Left ventricle myocardium inferior (tissue), 1 donor: ENCODE measurements at regions not wholly inside any gene's neighbourhood (a gene's known extent, or its start where the extent isn't known, plus 50 kb on each side); places are given as distances from the start of the nearest gene placed in this dataset.

Experiments used
- DNase-seq: peaks from one replicate; pipeline ENCODE4 v3.0.0-alpha.2; 2020
- H3K27ac ChIP-seq: fragments of 200-600 bp; replicated peaks from 2 replicates; pipeline ENCODE4 v1.8.0; 2021
- H3K27me3 ChIP-seq: fragments of 200-600 bp; 2 replicates; pipeline ENCODE4 v1.8.0; 2021; ENCODE audit warnings: low read depth
- H3K36me3 ChIP-seq: fragments of 200-600 bp; 2 replicates; pipeline ENCODE4 v1.8.0; 2021
- H3K4me1 ChIP-seq: fragments of 200-600 bp; 2 replicates; pipeline ENCODE4 v1.8.0; 2021
- H3K4me3 ChIP-seq: fragments of 200-600 bp; 2 replicates; pipeline ENCODE4 v1.8.0; 2021; ENCODE audit warnings: mild to moderate bottlenecking, moderate library complexity
- H3K9me3 ChIP-seq: fragments of 200-600 bp; replicated peaks from 2 replicates; pipeline ENCODE4 v1.8.0; 2021
- CTCF ChIP-seq: fragments of 200-600 bp; IDR thresholded peaks from 2 replicates; pipeline ENCODE4 v1.8.0; 2021; ENCODE audit warnings: antibody characterized with exemption, mild to moderate bottlenecking, borderline replicate concordance
- intact Hi-C: fragments of 100-400 bp; cut with micrococcal nuclease; formaldehyde crosslinking; loops from one replicate; pipeline ENCODE4 v1.11.0; 2022
- donor health status: DM: no; HTN: yes; CAD: no; lungs with severe emphysema.

GRCh38 chr14:22479132-22479531 is 109.9 kb downstream of the DAD1 start:
- intact Hi-C loops, result loop anchor here (5.0 kb wide), 1 partner anchor 87 kb away; no protein-coding TSS in a partner anchor
- Histone ChIP-seq H3K4me3 (no peak overlapping the region), H3K36me3 (no peaks in the 10 kb centered on the region), H3K27me3 (no peaks in the 10 kb centered on the region), H3K27ac (peak overlapping the region; percentile 13), H3K4me1 (peaks cover 92% of the 10 kb centered on the region), H3K9me3 (no peaks in the 10 kb centered on the region)
- TF ChIP-seq CTCF, result no peak
- DNase-seq, result no peak

- peak; percentile 38 for DNase-seq
- no peak overlapping the region for H3K4me3 ChIP-seq
Measured at GRCh38 chr14:22478670-22479069, 110.4 kb downstream of the DAD1 start.

GRCh38 chr14:22478247-22478646 is 110.8 kb downstream of the DAD1 start:
- intact Hi-C loops, result loop anchor here (5.0 kb wide), 1 partner anchor 86 kb away; no protein-coding TSS in a partner anchor
- H3K36me3 ChIP-seq, result no peaks in the 10 kb centered on the region
- no peak for DNase-seq
- no peak overlapping the region for H3K4me3 ChIP-seq
- H3K4me1 ChIP-seq, result peaks cover 86% of the 10 kb centered on the region
- no peaks in the 10 kb centered on the region for H3K9me3 ChIP-seq
- no peak overlapping the region for H3K27ac ChIP-seq
- TF ChIP-seq CTCF, result no peak
- H3K27me3 ChIP-seq, result no peaks in the 10 kb centered on the region

More at GRCh38 chr14:22478670-22479069, 110.4 kb downstream of the DAD1 start:
- Histone ChIP-seq H3K9me3 (no peaks in the 10 kb centered on the region), H3K36me3 (no peaks in the 10 kb centered on the region), H3K4me1 (peaks cover 87% of the 10 kb centered on the region), H3K27ac (peak overlapping the region; percentile 13), H3K27me3 (no peaks in the 10 kb centered on the region)
- intact Hi-C loops, result loop anchor here (5.0 kb wide), 1 partner anchor 86 kb away; no protein-coding TSS in a partner anchor
- no peak for TF ChIP-seq CTCF

- H3K4me3 ChIP-seq, result no peak overlapping the region
- no peaks in the 10 kb centered on the region for H3K9me3 ChIP-seq
- no peak for DNase-seq
- intact Hi-C loops, result loop anchor here (5.0 kb wide), 1 partner anchor 85 kb away; no protein-coding TSS in a partner anchor
- no peak overlapping the region for H3K27ac ChIP-seq
- TF ChIP-seq CTCF, result no peak
- no peaks in the 10 kb centered on the region for H3K27me3 ChIP-seq
- H3K4me1 ChIP-seq, result peaks cover 86% of the 10 kb centered on the region
- H3K36me3 ChIP-seq, result no peaks in the 10 kb centered on the region
Measured at GRCh38 chr14:22477569-22478194, 111.3 kb downstream of the DAD1 start.

GRCh38 chr14:22476887-22477286 is 112.1 kb downstream of the DAD1 start:
- Histone ChIP-seq H3K4me1 (peaks cover 86% of the 10 kb centered on the region), H3K4me3 (no peak overlapping the region), H3K9me3 (no peaks in the 10 kb centered on the region), H3K36me3 (no peaks in the 10 kb centered on the region), H3K27me3 (no peaks in the 10 kb centered on the region), H3K27ac (peak overlapping the region; percentile 41)
- no peak for DNase-seq
- no peak for TF ChIP-seq CTCF
- intact Hi-C loops, result loop anchor here (5.0 kb wide), 1 partner anchor 85 kb away; no protein-coding TSS in a partner anchor
